ENCODE measurements at regions not wholly inside any gene's neighbourhood (a gene's known extent, or its start where the extent isn't known, plus 50 kb on each side); places are given as distances from the start of the nearest gene placed in this dataset.

GRCh38 chrX:148376342-148376741, 124.1 kb upstream of the AFF2 start:
- no peak for TF ChIP-seq CTCF (IDR thresholded peaks at IDR 0.05)
- intact Hi-C loops (cut with DNase I), result no loop called here
- ATAC-seq, result no peak

DNA sequence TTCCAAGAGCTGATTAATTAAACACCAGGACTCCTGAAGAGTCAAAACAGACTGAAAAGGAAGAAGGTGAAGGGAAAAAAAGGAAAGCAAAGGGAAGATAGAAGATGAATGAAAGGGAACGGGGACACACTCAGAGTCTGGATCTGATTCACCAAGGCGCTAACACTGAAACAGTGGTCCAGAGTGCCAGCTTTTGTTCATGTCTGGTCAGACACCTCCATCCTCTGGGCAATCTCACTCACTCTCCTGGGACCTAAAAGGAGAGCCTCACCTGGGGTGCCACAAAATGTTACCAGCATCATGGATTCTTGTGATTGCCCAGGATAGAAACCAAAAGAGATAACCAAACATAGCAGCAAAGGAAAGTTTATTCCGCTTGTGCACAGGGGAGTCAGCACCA, 120.3 kb upstream of the AFF2 start:
- intact Hi-C loops (cut with DNase I), result no loop called here
- TF ChIP-seq CTCF (IDR thresholded peaks at IDR 0.05), result no peak
- H3K36me3 ChIP-seq, result no peaks in the 10 kb centered on the region
- H3K27me3 ChIP-seq, result no peaks in the 10 kb centered on the region
- H3K4me1 ChIP-seq, result no peaks in the 10 kb centered on the region
- H3K4me3 ChIP-seq, result no peak overlapping the region
- no peaks in the 10 kb centered on the region for H3K9me3 ChIP-seq
- DNase-seq, result no peak
- ATAC-seq, result no peak
- H3K27ac ChIP-seq, result no peak overlapping the region

More at GRCh38 chrX:148376342-148376741, 124.1 kb upstream of the AFF2 start:
- no peak overlapping the region for H3K4me3 ChIP-seq
- H3K27ac ChIP-seq, result no peak overlapping the region
- DNase-seq, result no peak
- no peaks in the 10 kb centered on the region for H3K27me3 ChIP-seq
- H3K9me3 ChIP-seq, result no peaks in the 10 kb centered on the region
- no peaks in the 10 kb centered on the region for H3K36me3 ChIP-seq
- no peaks in the 10 kb centered on the region for H3K4me1 ChIP-seq

DNA sequence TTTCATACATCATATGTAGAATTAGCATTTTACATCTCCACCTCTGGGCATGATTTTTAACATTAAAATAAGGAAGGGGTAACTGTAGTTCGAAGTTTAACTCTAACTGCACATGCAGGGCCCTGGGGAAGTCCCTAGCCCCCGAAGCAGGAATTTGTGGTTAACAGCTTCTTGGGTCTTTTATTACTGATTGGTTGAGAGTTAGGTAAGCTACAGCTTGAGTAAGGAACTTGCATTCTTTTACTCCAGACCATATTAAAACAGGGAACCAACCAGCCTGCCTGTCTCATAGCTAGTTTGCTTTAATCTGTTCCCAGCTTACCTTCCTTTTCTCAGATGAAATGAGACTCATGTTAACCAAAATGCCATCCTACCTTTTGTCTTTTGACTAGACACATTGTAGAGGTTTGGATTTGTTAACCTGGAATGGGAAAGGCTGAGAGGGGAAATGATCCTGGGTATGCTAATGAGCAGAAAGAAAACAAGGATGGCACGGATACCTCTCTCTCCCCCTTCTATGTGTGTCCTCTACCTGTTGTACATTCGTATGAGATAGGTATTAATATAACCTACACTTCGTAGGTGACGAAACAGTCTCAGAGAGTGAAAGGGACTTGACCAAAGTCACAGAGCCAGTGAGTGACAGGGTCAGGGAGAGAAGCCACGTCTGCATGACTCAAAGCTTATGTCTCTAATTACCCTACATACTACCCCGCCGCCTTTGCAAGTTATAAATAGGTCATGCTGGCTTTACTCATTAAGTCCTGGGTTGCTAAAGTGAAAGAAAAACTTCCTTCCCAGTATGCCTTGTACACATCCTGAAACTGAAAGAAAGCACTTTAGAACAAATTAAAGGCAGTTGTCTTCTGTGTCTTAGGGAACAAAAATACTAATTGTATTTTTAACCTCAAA, 119.5 kb upstream of the AFF2 start:
- Histone ChIP-seq H3K4me1 (no peaks in the 10 kb centered on the region), H3K27ac (peak overlapping the region in 1 of 2 donors; percentile 73)
- peak; percentile 65 for ATAC-seq

DNA sequence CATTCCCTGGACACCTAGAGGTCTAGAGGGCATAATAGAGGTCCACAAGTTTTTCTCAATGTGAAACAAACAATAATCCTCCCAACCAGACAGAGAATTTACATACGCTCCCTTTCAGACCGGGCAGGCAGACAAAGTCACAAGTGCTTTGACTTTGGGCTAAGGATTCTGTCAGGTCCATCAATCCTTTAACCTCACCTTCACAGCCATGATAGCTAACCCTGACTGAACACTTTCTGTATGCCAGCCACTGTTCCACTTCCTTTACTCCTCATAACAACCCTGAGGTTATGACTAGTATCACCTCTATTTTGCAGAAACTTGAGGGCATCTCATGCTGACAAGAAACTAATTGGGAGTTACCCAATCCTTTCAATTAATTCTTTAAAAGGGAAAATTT, 118.8 kb upstream of the AFF2 start:
- Histone ChIP-seq H3K4me1 (no peaks in the 10 kb centered on the region), H3K9me3 (no peaks in the 10 kb centered on the region), H3K27ac (peak overlapping the region in 1 of 2 donors; percentile 73), H3K4me3 (no peak overlapping the region), H3K36me3 (no peaks in the 10 kb centered on the region), H3K27me3 (no peaks in the 10 kb centered on the region)
- ATAC-seq (no peak), DNase-seq (no peak)
- no peak for TF ChIP-seq CTCF (IDR thresholded peaks at IDR 0.05)
- intact Hi-C loops (cut with DNase I), result no loop called here

More for the DNA sequence above, 119.5 kb upstream of the AFF2 start:
- no peaks in the 10 kb centered on the region for H3K9me3 ChIP-seq
- TF ChIP-seq CTCF (IDR thresholded peaks at IDR 0.05), result no peak
- DNase-seq, result no peak
- no peaks in the 10 kb centered on the region for H3K36me3 ChIP-seq
- no peak overlapping the region for H3K4me3 ChIP-seq
- H3K27me3 ChIP-seq, result no peaks in the 10 kb centered on the region
- intact Hi-C loops (cut with DNase I), result no loop called here

DNA sequence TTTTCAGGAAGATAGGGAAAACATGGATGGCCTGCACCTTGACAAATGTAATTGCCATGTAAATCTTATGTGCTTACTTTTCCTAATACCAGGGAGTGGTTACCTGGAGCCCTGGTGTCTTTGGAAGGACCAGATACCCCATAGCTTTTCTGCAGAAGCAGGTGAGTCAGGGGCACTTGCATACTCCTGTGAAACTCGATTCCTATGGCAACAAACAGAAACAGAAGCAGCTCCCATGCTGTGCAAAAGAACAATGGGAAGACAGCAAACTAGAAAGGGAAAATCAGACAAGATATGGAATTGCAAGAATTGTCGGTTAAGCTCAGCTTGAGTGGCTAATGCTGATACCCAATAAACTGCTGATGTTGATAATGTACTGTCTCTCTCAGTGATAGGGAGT, 117.4 kb upstream of the AFF2 start:
- no peaks in the 10 kb centered on the region for H3K27me3 ChIP-seq
- no peaks in the 10 kb centered on the region for H3K36me3 ChIP-seq
- DNase-seq (no peak), ATAC-seq (no peak)
- H3K4me3 ChIP-seq, result no peak overlapping the region
- no peak for TF ChIP-seq CTCF (IDR thresholded peaks at IDR 0.05)
- H3K27ac ChIP-seq, result no peak overlapping the region
- no peaks in the 10 kb centered on the region for H3K4me1 ChIP-seq
- intact Hi-C loops (cut with DNase I), result no loop called here
- no peaks in the 10 kb centered on the region for H3K9me3 ChIP-seq

All from left lung (tissue), 4 donors.